ENCODE measurements at regions not wholly inside any gene's neighbourhood (a gene's known extent, or its start where the extent isn't known, plus 50 kb on each side); places are given as distances from the start of the nearest gene placed in this dataset.

- Histone ChIP-seq H3K27me3 (no peaks in the 10 kb centered on the region), H3K36me3 (no peaks in the 10 kb centered on the region), H3K4me3 (no peak overlapping the region), H3K4me1 (no peaks in the 10 kb centered on the region), H3K27ac (no peak overlapping the region), H3K9me3 (no peaks in the 10 kb centered on the region)
- intact Hi-C loops (cut with DNase I; ENCODE audit: low total_unique reads), result no loop called here
- DNase-seq, result no peak
- TF ChIP-seq CTCF (IDR thresholded peaks at IDR 0.05), result no peak
These were observed 301.6 kb downstream of the SNX13 start for GRCh38 chr7:17638727-17639126.

- Histone ChIP-seq H3K27me3 (no peaks in the 10 kb centered on the region), H3K4me1 (no peaks in the 10 kb centered on the region), H3K27ac (no peak overlapping the region), H3K4me3 (no peak overlapping the region), H3K9me3 (no peaks in the 10 kb centered on the region), H3K36me3 (no peaks in the 10 kb centered on the region)
- intact Hi-C loops (cut with DNase I; ENCODE audit: low total_unique reads), result no loop called here
- TF ChIP-seq CTCF (IDR thresholded peaks at IDR 0.05), result peak; percentile 23 to 55
- no peak for DNase-seq
These were observed 299.4 kb downstream of the SNX13 start for GRCh38 chr7:17640730-17641377.

- no peak for TF ChIP-seq CTCF (IDR thresholded peaks at IDR 0.05)
- Histone ChIP-seq H3K36me3 (no peaks in the 10 kb centered on the region), H3K9me3 (no peaks in the 10 kb centered on the region), H3K27me3 (no peaks in the 10 kb centered on the region), H3K4me3 (no peak overlapping the region), H3K4me1 (no peaks in the 10 kb centered on the region), H3K27ac (no peak overlapping the region)
- intact Hi-C loops (cut with DNase I; ENCODE audit: low total_unique reads), result no loop called here
- DNase-seq, result no peak
These were observed 294.8 kb downstream of the SNX13 start for GRCh38 chr7:17645500-17645899.

- Histone ChIP-seq H3K36me3 (no peaks in the 10 kb centered on the region), H3K9me3 (no peaks in the 10 kb centered on the region), H3K4me3 (no peak overlapping the region), H3K27me3 (no peaks in the 10 kb centered on the region), H3K27ac (no peak overlapping the region), H3K4me1 (peaks cover 0 to 6% (median 0%) of the 10 kb centered on the region in 4 donors)
- no peak for DNase-seq
- peak in 1 of 2 experiments; percentile 20 for TF ChIP-seq CTCF (IDR thresholded peaks at IDR 0.05)
- intact Hi-C loops (cut with DNase I; ENCODE audit: low total_unique reads), result no loop called here
These were observed 293.9 kb downstream of the SNX13 start for GRCh38 chr7:17646253-17646956.

- Histone ChIP-seq H3K4me3 (no peak overlapping the region), H3K4me1 (peaks cover 0 to 19% (median 4%) of the 10 kb centered on the region in 4 donors), H3K9me3 (no peaks in the 10 kb centered on the region), H3K27ac (peak overlapping the region; percentile 20 to 54), H3K36me3 (no peaks in the 10 kb centered on the region), H3K27me3 (no peaks in the 10 kb centered on the region)
- TF ChIP-seq CTCF (IDR thresholded peaks at IDR 0.05), result no peak
- DNase-seq, result no peak
- intact Hi-C loops (cut with DNase I; ENCODE audit: low total_unique reads), result no loop called here
These were observed 289.0 kb downstream of the SNX13 start for GRCh38 chr7:17651341-17651740.

Data from tibial artery (tissue), 4 donors.